ENCODE measurements at regions not wholly inside any gene's neighbourhood (a gene's known extent, or its start where the extent isn't known, plus 50 kb on each side); places are given as distances from the start of the nearest gene placed in this dataset.

DNA sequence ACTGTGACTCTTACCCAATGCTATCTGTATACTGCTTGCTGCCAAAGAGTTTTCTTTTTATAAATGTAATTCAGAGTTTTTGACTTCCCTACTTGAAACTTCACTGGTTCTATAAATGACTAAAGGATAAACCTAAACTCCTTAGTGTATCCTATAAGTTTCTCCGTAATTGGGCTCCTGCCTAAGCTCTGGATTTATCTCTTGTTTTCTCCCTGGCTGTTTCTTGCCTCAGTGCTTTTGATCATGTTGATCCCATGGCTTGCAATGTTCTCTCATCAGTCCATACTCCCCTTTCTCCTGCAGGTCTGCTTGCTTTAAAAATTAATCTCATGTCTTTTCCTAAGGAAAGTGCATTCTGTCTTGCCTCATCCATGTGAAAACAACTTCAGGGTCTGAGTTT is 1543.1 kb upstream of the IGFBP7 start:
- TF ChIP-seq, protein P1, sequence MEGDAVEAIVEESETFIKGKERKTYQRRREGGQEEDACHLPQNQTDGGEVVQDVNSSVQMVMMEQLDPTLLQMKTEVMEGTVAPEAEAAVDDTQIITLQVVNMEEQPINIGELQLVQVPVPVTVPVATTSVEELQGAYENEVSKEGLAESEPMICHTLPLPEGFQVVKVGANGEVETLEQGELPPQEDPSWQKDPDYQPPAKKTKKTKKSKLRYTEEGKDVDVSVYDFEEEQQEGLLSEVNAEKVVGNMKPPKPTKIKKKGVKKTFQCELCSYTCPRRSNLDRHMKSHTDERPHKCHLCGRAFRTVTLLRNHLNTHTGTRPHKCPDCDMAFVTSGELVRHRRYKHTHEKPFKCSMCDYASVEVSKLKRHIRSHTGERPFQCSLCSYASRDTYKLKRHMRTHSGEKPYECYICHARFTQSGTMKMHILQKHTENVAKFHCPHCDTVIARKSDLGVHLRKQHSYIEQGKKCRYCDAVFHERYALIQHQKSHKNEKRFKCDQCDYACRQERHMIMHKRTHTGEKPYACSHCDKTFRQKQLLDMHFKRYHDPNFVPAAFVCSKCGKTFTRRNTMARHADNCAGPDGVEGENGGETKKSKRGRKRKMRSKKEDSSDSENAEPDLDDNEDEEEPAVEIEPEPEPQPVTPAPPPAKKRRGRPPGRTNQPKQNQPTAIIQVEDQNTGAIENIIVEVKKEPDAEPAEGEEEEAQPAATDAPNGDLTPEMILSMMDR (IDR thresholded peaks at IDR 0.05; ENCODE audit: low read length): no peak
- no peak for TF ChIP-seq EZH2 (IDR thresholded peaks at IDR 0.05; ENCODE audit: borderline replicate concordance, low read length)

All from OCI-LY1 (cell line).